ENCODE measurements at regions not wholly inside any gene's neighbourhood (a gene's known extent, or its start where the extent isn't known, plus 50 kb on each side); places are given as distances from the start of the nearest gene placed in this dataset.
A peak's percentile ranks its signal among the peaks of the same experiment; 100 is the strongest.

GRCh38 chr14:61197416-61197815 lies 83.7 kb downstream of the TMEM30B start:
- H3K4me1 ChIP-seq (replicated peaks): no peaks in the 10 kb centered on the region
- no peaks in the 10 kb centered on the region for H3K27me3 ChIP-seq (replicated peaks; ENCODE audit: insufficient read depth)
- WGBS: 65% methylated on average over 4 of the region's 4 CpGs
- H3K36me3 ChIP-seq: no peaks in the 10 kb centered on the region
- DNase-seq (ENCODE audit: low spot score): no peak
- no peaks in the 10 kb centered on the region for H3K9me3 ChIP-seq
- intact Hi-C loops (cut with DNase I): loop anchor here (10.0 kb wide), 1 partner anchor 163 kb away; no protein-coding TSS in a partner anchor
- H3K4me3 ChIP-seq: no peak overlapping the region
- no peak overlapping the region for H3K27ac ChIP-seq
- TF ChIP-seq POLR2AphosphoS5 (IDR thresholded peaks at IDR 0.05): no peak
- TF ChIP-seq POLR2A (IDR thresholded peaks at IDR 0.05): no peak
- no peak for TF ChIP-seq CTCF (IDR thresholded peaks at IDR 0.05)

- Histone ChIP-seq H3K4me3 (no peak overlapping the region), H3K27ac (no peak overlapping the region), H3K9me3 (no peaks in the 10 kb centered on the region), H3K36me3 (no peaks in the 10 kb centered on the region), H3K4me1 (replicated peaks) (no peaks in the 10 kb centered on the region), H3K27me3 (replicated peaks; ENCODE audit: insufficient read depth) (no peaks in the 10 kb centered on the region)
- intact Hi-C loops (cut with DNase I): loop anchor here (10.0 kb wide), 1 partner anchor 162 kb away; no protein-coding TSS in a partner anchor
- 62% methylated on average over 3 of the region's 3 CpGs for WGBS
- no peak for DNase-seq (ENCODE audit: low spot score)
- no peak for TF ChIP-seq POLR2A (IDR thresholded peaks at IDR 0.05)
- TF ChIP-seq CTCF (IDR thresholded peaks at IDR 0.05): peak in 1 of 4 experiments; percentile 12
- TF ChIP-seq POLR2AphosphoS5 (IDR thresholded peaks at IDR 0.05): no peak
Measured at GRCh38 chr14:61196792-61197191, 84.3 kb downstream of the TMEM30B start.

GRCh38 chr14:61196034-61196433 lies 85.1 kb downstream of the TMEM30B start:
- no peak overlapping the region for H3K4me3 ChIP-seq
- intact Hi-C loops (cut with DNase I): loop anchor here (10.0 kb wide), 1 partner anchor 161 kb away; no protein-coding TSS in a partner anchor
- H3K9me3 ChIP-seq: no peaks in the 10 kb centered on the region
- no peak overlapping the region for H3K27ac ChIP-seq
- H3K4me1 ChIP-seq (replicated peaks): no peaks in the 10 kb centered on the region
- no peaks in the 10 kb centered on the region for H3K27me3 ChIP-seq (replicated peaks; ENCODE audit: insufficient read depth)
- no peaks in the 10 kb centered on the region for H3K36me3 ChIP-seq
- DNase-seq (ENCODE audit: low spot score): no peak
- TF ChIP-seq CTCF (IDR thresholded peaks at IDR 0.05) (no peak), POLR2AphosphoS5 (IDR thresholded peaks at IDR 0.05) (no peak), POLR2A (IDR thresholded peaks at IDR 0.05) (no peak)
- WGBS: 98% methylated on average over 2 of the region's 2 CpGs

- 85% methylated on average over 1 of the region's 1 CpG for WGBS
- H3K9me3 ChIP-seq: no peaks in the 10 kb centered on the region
- no peak overlapping the region for H3K27ac ChIP-seq
- intact Hi-C loops (cut with DNase I): loop anchor here (10.0 kb wide), 1 partner anchor 159 kb away; no protein-coding TSS in a partner anchor
- no peak overlapping the region for H3K4me3 ChIP-seq
- H3K36me3 ChIP-seq: no peaks in the 10 kb centered on the region
- DNase-seq (ENCODE audit: low spot score): no peak
- no peaks in the 10 kb centered on the region for H3K4me1 ChIP-seq (replicated peaks)
- no peaks in the 10 kb centered on the region for H3K27me3 ChIP-seq (replicated peaks; ENCODE audit: insufficient read depth)
- TF ChIP-seq CTCF (IDR thresholded peaks at IDR 0.05) (no peak), POLR2A (IDR thresholded peaks at IDR 0.05) (no peak), POLR2AphosphoS5 (IDR thresholded peaks at IDR 0.05) (no peak)
Measured at GRCh38 chr14:61193476-61193875, 87.7 kb downstream of the TMEM30B start.

- Histone ChIP-seq H3K36me3 (no peaks in the 10 kb centered on the region), H3K27me3 (replicated peaks; ENCODE audit: insufficient read depth) (no peaks in the 10 kb centered on the region), H3K9me3 (no peaks in the 10 kb centered on the region), H3K4me3 (no peak overlapping the region), H3K27ac (no peak overlapping the region), H3K4me1 (replicated peaks) (no peaks in the 10 kb centered on the region)
- intact Hi-C loops (cut with DNase I): loop anchor here (10.0 kb wide), 1 partner anchor 158 kb away; no protein-coding TSS in a partner anchor
- TF ChIP-seq CTCF (IDR thresholded peaks at IDR 0.05) (no peak), POLR2AphosphoS5 (IDR thresholded peaks at IDR 0.05) (no peak), POLR2A (IDR thresholded peaks at IDR 0.05) (no peak)
- no peak for DNase-seq (ENCODE audit: low spot score)
Measured at GRCh38 chr14:61192989-61193388, 88.1 kb downstream of the TMEM30B start.
